22Rv1 (cell line): ENCODE measurements at regions not wholly inside any gene's neighbourhood (a gene's known extent, or its start where the extent isn't known, plus 50 kb on each side); places are given as distances from the start of the nearest gene placed in this dataset.

Experiments used
- ZFX ChIP-seq: fragments of 450-650 bp; IDR thresholded peaks from 2 replicates; pipeline ENCODE4 v1.6.1; 2017; ENCODE audit warnings: antibody characterized with exemption, borderline replicate concordance
- TF ChIP-seq, protein P1 (sequence below): fragments of 450-650 bp; IDR thresholded peaks from 2 replicates; pipeline ENCODE4 v1.5.1; 2017; ENCODE audit warnings: mild to moderate bottlenecking

GRCh38 chr10:60719721-60720120 lies 58.6 kb upstream of the CDK1 start:
- TF ChIP-seq, protein P1, sequence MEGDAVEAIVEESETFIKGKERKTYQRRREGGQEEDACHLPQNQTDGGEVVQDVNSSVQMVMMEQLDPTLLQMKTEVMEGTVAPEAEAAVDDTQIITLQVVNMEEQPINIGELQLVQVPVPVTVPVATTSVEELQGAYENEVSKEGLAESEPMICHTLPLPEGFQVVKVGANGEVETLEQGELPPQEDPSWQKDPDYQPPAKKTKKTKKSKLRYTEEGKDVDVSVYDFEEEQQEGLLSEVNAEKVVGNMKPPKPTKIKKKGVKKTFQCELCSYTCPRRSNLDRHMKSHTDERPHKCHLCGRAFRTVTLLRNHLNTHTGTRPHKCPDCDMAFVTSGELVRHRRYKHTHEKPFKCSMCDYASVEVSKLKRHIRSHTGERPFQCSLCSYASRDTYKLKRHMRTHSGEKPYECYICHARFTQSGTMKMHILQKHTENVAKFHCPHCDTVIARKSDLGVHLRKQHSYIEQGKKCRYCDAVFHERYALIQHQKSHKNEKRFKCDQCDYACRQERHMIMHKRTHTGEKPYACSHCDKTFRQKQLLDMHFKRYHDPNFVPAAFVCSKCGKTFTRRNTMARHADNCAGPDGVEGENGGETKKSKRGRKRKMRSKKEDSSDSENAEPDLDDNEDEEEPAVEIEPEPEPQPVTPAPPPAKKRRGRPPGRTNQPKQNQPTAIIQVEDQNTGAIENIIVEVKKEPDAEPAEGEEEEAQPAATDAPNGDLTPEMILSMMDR, result no peak
- no peak for TF ChIP-seq ZFX
